H1 (cell line): ENCODE measurements at regions not wholly inside any gene's neighbourhood (a gene's known extent, or its start where the extent isn't known, plus 50 kb on each side); places are given as distances from the start of the nearest gene placed in this dataset.

Experiments
- CTCF ChIP-seq, 3 experiments: IDR thresholded peaks; 1 replicate in 2 of 3; 2 replicates in 1 of 3; pipeline versions ENCODE4 v1.5.1 to v1.6.1; 2011; ENCODE audit warnings: low read length in 3 of 3, mild to moderate bottlenecking in 3 of 3, inconsistent platforms in 2 of 3, low read depth in 1 of 3, moderate library complexity in 1 of 3; ENCODE audit not compliant: insufficient read depth in 1 of 3; ENCODE audit errors: control extremely low read depth in 1 of 3
- YY1 ChIP-seq: IDR thresholded peaks from 2 replicates; pipeline ENCODE4 v1.6.1; 2011; ENCODE audit warnings: low read depth, mild to moderate bottlenecking, low read length

GRCh38 chrX:39556056-39556455, 541.7 kb downstream of the BCOR start:
- TF ChIP-seq YY1 = no peak
- peak in 1 of 3 experiments; percentile 5; a peak in 1 of 4 replicates for TF ChIP-seq CTCF (IDR thresholded peaks at IDR 0.05; ENCODE audit: control extremely low read depth in 1 of 3, insufficient read depth in 1 of 3, low read depth in 1 of 3, low read length in 3 of 3)
